IPS-18a (cell line): ENCODE measurements at regions not wholly inside any gene's neighbourhood (a gene's known extent, or its start where the extent isn't known, plus 50 kb on each side); places are given as distances from the start of the nearest gene placed in this dataset.
"Not testable (repeated sequence)": the region's sequence is repeated elsewhere in the genome, so short reads cannot be mapped to it uniquely, and the experiment has no call there.

Source experiments
- H3K27ac ChIP-seq: one replicate; pipeline ENCODE4 v1.5.1; 2013; ENCODE audit warnings: low read length
- H3K27me3 ChIP-seq: one replicate; pipeline ENCODE4 v1.6.1; 2013; ENCODE audit warnings: mild to moderate bottlenecking, low read length; ENCODE audit not compliant: control insufficient read depth, insufficient read depth
- H3K36me3 ChIP-seq: one replicate; pipeline ENCODE4 v1.6.1; 2013; ENCODE audit warnings: low read depth, low read length; ENCODE audit not compliant: control insufficient read depth
- H3K4me1 ChIP-seq: one replicate; pipeline ENCODE4 v1.6.1; 2013; ENCODE audit warnings: low read depth, low read length; ENCODE audit not compliant: control insufficient read depth
- H3K4me3 ChIP-seq: one replicate; pipeline ENCODE4 v1.5.1; 2013; ENCODE audit warnings: low read length
- H3K9ac ChIP-seq: one replicate; pipeline ENCODE4 v1.6.1; 2013; ENCODE audit warnings: mild to moderate bottlenecking, low read length, moderate library complexity
- H3K9me3 ChIP-seq: one replicate; pipeline ENCODE4 v1.6.1; 2013; ENCODE audit warnings: low read depth, low read length; ENCODE audit not compliant: control insufficient read depth

- Histone ChIP-seq H3K4me3 (no peak overlapping the region), H3K9ac (no peak overlapping the region), H3K4me1 (no peaks in the 10 kb centered on the region), H3K9me3 (no peaks in the 10 kb centered on the region), H3K27ac (no peak overlapping the region), H3K27me3 (no peaks in the 10 kb centered on the region), H3K36me3 (no peaks in the 10 kb centered on the region)
Observed at GRCh38 chr1:101465941-101466340, 229.1 kb downstream of the S1PR1 start.

DNA sequence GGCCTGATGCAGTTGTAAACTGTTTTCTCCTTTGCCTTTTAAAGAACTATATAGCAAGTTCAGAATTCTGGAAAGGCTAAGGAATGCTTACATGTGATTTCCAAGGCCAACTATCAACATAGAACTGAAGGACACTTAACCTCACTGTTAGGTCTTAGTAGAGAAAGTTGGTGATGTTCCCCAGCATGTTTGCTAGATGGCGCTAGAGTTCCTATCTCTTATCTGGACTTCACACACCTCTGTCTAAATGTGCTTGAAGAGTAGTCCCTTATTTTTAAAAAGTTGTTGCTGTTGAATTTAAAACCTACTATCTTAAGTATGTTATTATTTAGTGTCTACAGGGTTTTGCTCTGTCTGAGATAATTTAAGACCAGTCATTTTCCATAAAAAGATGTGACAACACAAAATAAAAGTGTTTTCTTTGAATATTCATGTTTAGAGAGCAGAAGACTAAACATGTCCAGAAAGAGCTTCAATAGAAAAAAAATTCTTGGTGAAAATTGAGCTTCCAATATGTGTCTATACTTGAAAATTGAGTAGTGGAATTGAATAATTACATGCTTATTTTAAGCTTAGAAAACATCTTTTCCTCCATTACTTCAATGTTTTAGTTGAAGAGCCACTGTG lies 237.3 kb downstream of the S1PR1 start:
- H3K9ac ChIP-seq, result no peak overlapping the region
- no peaks in the 10 kb centered on the region for H3K4me1 ChIP-seq
- H3K4me3 ChIP-seq, result no peak overlapping the region
- H3K9me3 ChIP-seq, result no peaks in the 10 kb centered on the region
- no peaks in the 10 kb centered on the region for H3K27me3 ChIP-seq
- H3K36me3 ChIP-seq, result no peaks in the 10 kb centered on the region
- no peak overlapping the region for H3K27ac ChIP-seq

- Histone ChIP-seq H3K9ac (no peak overlapping the region), H3K4me1 (no peaks in the 10 kb centered on the region), H3K27me3 (no peaks in the 10 kb centered on the region), H3K4me3 (no peak overlapping the region), H3K9me3 (no peaks in the 10 kb centered on the region), H3K27ac (no peak overlapping the region), H3K36me3 (no peaks in the 10 kb centered on the region)
Observed at GRCh38 chr1:101476541-101476940, 239.7 kb downstream of the S1PR1 start.

DNA sequence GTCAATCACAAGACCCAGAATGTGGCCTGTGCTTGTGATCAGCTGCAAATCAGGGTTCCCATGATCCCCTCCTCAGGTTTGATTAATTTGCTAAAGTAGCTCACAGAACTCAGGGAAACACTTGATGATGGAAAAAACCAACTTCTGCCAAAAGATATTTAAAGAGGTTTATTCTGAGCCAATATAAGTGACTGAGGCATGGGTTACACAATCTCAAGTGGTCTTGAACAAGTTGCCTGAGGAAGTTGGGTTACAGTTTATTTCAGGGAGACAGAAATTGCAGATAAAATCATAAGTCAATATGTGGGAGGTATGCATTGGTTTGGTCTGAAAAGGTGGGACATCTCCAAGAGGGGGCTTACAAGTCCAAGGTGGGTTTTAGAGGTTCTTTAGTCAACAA lies 243.1 kb downstream of the S1PR1 start:
- Histone ChIP-seq H3K4me3 (no peak overlapping the region), H3K9ac (no peak overlapping the region), H3K27ac (no peak overlapping the region), H3K36me3 (no peaks in the 10 kb centered on the region), H3K4me1 (no peaks in the 10 kb centered on the region), H3K27me3 (no peaks in the 10 kb centered on the region), H3K9me3 (no peaks in the 10 kb centered on the region)

DNA sequence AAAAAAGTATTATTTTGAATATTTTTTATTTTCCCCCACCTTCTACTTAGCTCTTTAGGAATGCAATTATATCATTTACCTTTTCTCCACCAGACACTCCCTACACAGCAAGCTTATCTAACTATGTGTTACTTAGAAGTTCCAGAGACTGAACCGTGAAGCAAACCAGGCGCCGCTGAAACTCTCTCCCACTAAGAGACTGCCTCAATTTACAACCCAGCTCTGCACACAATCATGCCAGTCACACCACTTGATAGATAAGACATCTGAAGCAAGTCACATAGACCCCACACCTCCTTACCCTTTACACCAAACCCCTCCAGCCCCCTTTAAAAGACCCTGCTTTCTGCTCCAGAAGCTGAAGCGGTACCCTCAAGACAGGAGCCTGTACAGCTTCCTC lies 245.5 kb downstream of the S1PR1 start:
- Histone ChIP-seq H3K4me3 (no peak overlapping the region), H3K27ac (no peak overlapping the region), H3K4me1 (no peaks in the 10 kb centered on the region), H3K27me3 (no peaks in the 10 kb centered on the region), H3K36me3 (no peaks in the 10 kb centered on the region), H3K9me3 (no peaks in the 10 kb centered on the region), H3K9ac (no peak overlapping the region)

DNA sequence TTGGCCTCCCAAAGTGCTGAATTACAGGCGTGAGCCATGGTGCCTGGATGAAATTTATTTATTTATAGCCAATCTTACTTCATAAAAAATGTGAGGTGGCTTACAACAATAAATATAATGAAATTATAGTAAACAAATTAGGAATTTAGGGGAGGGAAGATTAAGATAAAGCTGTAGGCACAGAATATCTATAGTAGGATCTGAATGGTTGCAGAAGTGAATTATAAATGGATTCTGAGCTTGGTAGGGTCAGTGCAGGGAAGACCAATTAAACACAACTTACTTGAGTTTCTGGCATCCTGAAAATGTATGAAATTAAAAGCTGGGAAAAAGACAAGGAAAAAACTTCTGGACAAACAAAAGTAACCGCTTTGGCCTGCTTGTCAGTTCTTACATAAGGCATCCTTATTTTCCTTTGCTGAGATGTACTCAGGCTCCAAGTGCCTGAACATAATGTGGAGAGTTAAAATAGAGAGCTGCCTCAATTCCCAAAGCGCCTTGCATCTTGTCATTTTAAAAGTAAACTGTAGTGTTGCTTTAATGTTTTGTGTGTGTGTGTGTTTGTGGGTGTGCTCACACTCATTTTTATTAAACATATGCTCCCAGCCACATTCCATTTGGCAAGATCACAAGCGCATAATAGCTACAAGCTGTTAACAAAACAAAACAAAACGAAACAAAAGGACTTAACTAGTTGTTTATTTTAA lies 247.3 kb downstream of the S1PR1 start:
- no peaks in the 10 kb centered on the region for H3K4me1 ChIP-seq
- no peaks in the 10 kb centered on the region for H3K9me3 ChIP-seq
- H3K4me3 ChIP-seq, result no peak overlapping the region

DNA sequence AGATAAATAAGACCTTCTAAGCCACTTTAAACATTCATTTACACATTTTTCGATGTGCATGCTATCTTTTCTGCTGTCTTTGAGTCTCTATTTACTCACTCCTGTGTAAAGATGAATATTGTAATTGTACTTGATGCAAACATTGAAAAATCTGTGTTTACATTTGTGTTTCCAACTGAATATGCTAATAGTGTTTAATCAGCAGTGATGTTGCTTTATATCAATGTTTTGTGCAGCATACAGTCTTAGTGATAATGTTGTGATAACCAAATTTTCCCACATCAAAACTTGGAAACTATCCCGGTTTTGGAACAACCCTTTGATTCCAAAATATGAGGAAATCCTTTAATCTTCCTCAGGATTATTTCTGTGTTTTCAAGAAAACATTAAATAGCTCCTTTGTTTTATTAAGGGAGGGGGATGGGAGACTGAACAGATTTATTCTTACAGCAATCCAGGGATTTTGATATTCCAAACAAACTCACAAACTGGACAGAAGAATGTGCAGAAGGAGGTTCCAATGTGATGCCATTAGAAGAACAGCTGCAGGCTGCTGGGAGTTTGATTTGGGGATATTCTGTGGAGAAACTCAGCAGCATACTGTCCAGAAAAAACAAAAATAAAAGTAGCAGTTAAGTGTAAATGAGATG lies 248.0 kb downstream of the S1PR1 start:
- H3K4me1 ChIP-seq, result no peaks in the 10 kb centered on the region
- H3K9me3 ChIP-seq, result no peaks in the 10 kb centered on the region
- H3K9ac ChIP-seq, result no peak overlapping the region
- H3K27ac ChIP-seq, result no peak overlapping the region
- no peaks in the 10 kb centered on the region for H3K27me3 ChIP-seq
- no peaks in the 10 kb centered on the region for H3K36me3 ChIP-seq
- H3K4me3 ChIP-seq, result no peak overlapping the region

More for the DNA sequence above, 247.3 kb downstream of the S1PR1 start:
- Histone ChIP-seq H3K36me3 (no peaks in the 10 kb centered on the region), H3K27me3 (no peaks in the 10 kb centered on the region), H3K9ac (no peak overlapping the region), H3K27ac (no peak overlapping the region)

- Histone ChIP-seq H3K27me3 (no peaks in the 10 kb centered on the region), H3K36me3 (no peaks in the 10 kb centered on the region), H3K9me3 (no peaks in the 10 kb centered on the region), H3K9ac (no peak overlapping the region), H3K4me1 (no peaks in the 10 kb centered on the region), H3K27ac (no peak overlapping the region), H3K4me3 (no peak overlapping the region)
Observed at GRCh38 chr1:101485712-101486111, 248.9 kb downstream of the S1PR1 start.

DNA sequence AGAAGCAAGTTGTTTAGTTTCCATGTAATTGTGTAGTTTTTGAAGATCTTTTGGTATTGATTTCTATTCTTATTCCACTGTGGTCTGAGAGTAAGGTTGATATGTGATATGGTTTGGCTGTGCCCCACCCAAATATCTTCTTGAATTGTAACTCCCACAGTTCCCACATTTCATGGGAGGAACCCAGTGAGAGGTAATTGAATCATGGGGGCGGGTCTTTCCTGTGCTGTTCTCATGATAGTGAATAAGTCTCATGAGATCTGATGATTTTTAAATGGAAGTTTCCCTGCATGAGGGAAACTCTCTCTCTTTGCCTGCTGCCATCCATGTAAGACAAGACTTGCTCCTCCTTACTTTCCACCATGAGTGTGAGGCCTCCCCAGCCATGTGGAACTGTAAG lies 255.3 kb downstream of the S1PR1 start:
- H3K4me1 ChIP-seq, H3K27me3 ChIP-seq, H3K4me3 ChIP-seq, H3K27ac ChIP-seq, H3K36me3 ChIP-seq, H3K9ac ChIP-seq, H3K9me3 ChIP-seq: not testable (repeated sequence)

GRCh38 chr1:101493920-101494319 lies 257.1 kb downstream of the S1PR1 start:
- H3K36me3 ChIP-seq, H3K9me3 ChIP-seq, H3K4me1 ChIP-seq, H3K4me3 ChIP-seq, H3K27ac ChIP-seq, H3K9ac ChIP-seq, H3K27me3 ChIP-seq: not testable (repeated sequence)

- Histone ChIP-seq H3K4me3 (no peak overlapping the region), H3K36me3 (no peaks in the 10 kb centered on the region), H3K4me1 (no peaks in the 10 kb centered on the region), H3K27ac (no peak overlapping the region), H3K27me3 (no peaks in the 10 kb centered on the region), H3K9me3 (no peaks in the 10 kb centered on the region), H3K9ac (no peak overlapping the region)
Observed at GRCh38 chr1:101496109-101496508, 259.3 kb downstream of the S1PR1 start.
